HepG2 (cell line): ENCODE measurements at regions not wholly inside any gene's neighbourhood (a gene's known extent, or its start where the extent isn't known, plus 50 kb on each side); places are given as distances from the start of the nearest gene placed in this dataset.

Experiments
- POLR2A ChIP-seq, 2 experiments: IDR thresholded peaks; 2 replicates each; pipeline ENCODE4 v1.6.1; 2011; ENCODE audit warnings: low read depth in 2 of 2, low read length in 2 of 2, mild to moderate bottlenecking in 1 of 2, moderate library complexity in 1 of 2; ENCODE audit not compliant: insufficient read depth in 1 of 2
- SP4 ChIP-seq: sonication (generic); formaldehyde crosslinking; IDR thresholded peaks from 2 replicates; pipeline ENCODE4 v1.8.1; 2023; ENCODE audit warnings: mild to moderate bottlenecking, missing genetic modification reagents
- TCF7 ChIP-seq: sonication (generic); IDR thresholded peaks from 2 replicates; pipeline ENCODE4 v1.6.1; 2016; ENCODE audit warnings: antibody characterized with exemption, low read depth
- ZNF333 ChIP-seq: sonication (generic); formaldehyde crosslinking; IDR thresholded peaks from 2 replicates; pipeline ENCODE4 v1.4.0; 2020; ENCODE audit warnings: mild to moderate bottlenecking, missing genetic modification reagents, borderline replicate concordance
- TF ChIP-seq, protein P1 (sequence below): sonication (generic); formaldehyde crosslinking; IDR thresholded peaks from 2 replicates; pipeline ENCODE4 v1.5.0; 2020; ENCODE audit warnings: mild to moderate bottlenecking, missing genetic modification reagents, moderate library complexity
- TF ChIP-seq, protein P2 (sequence below): IDR thresholded peaks from 2 replicates; pipeline ENCODE4 v1.6.1; 2012; ENCODE audit warnings: inconsistent platforms
- TF ChIP-seq, protein P3 (sequence below): IDR thresholded peaks from 2 replicates; pipeline ENCODE4 v1.6.1; 2016

GRCh38 chr5:152061095-152061494, 136.4 kb upstream of the GLRA1 start:
- no peak for TF ChIP-seq POLR2A (IDR thresholded peaks at IDR 0.05; ENCODE audit: insufficient read depth in 1 of 2, low read depth in 2 of 2, low read length in 2 of 2)
- TF ChIP-seq, protein P1, sequence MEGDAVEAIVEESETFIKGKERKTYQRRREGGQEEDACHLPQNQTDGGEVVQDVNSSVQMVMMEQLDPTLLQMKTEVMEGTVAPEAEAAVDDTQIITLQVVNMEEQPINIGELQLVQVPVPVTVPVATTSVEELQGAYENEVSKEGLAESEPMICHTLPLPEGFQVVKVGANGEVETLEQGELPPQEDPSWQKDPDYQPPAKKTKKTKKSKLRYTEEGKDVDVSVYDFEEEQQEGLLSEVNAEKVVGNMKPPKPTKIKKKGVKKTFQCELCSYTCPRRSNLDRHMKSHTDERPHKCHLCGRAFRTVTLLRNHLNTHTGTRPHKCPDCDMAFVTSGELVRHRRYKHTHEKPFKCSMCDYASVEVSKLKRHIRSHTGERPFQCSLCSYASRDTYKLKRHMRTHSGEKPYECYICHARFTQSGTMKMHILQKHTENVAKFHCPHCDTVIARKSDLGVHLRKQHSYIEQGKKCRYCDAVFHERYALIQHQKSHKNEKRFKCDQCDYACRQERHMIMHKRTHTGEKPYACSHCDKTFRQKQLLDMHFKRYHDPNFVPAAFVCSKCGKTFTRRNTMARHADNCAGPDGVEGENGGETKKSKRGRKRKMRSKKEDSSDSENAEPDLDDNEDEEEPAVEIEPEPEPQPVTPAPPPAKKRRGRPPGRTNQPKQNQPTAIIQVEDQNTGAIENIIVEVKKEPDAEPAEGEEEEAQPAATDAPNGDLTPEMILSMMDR: no peak
- TF ChIP-seq, protein P2, sequence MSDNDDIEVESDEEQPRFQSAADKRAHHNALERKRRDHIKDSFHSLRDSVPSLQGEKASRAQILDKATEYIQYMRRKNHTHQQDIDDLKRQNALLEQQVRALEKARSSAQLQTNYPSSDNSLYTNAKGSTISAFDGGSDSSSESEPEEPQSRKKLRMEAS: no peak
- no peak for TF ChIP-seq SP4 (CRISPR knock-in tag)
- TF ChIP-seq, protein P3, sequence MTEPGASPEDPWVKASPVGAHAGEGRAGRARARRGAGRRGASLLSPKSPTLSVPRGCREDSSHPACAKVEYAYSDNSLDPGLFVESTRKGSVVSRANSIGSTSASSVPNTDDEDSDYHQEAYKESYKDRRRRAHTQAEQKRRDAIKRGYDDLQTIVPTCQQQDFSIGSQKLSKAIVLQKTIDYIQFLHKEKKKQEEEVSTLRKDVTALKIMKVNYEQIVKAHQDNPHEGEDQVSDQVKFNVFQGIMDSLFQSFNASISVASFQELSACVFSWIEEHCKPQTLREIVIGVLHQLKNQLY: no peak
- no peak for TF ChIP-seq TCF7
- no peak for TF ChIP-seq ZNF333 (CRISPR knock-in tag)
